ENCODE measurements at regions not wholly inside any gene's neighbourhood (a gene's known extent, or its start where the extent isn't known, plus 50 kb on each side); places are given as distances from the start of the nearest gene placed in this dataset.

- Histone ChIP-seq H3K27me3 (ENCODE audit: control insufficient read depth, insufficient read depth, low read length) (no peaks in the 10 kb centered on the region), H3K4me1 (ENCODE audit: control insufficient read depth, insufficient read depth, low read length, poor library complexity, severe bottlenecking) (no peaks in the 10 kb centered on the region), H3K27ac (ENCODE audit: insufficient read depth, low read length, poor library complexity, severe bottlenecking) (no peak overlapping the region), H3K36me3 (ENCODE audit: control insufficient read depth, insufficient read depth, low read length) (no peaks in the 10 kb centered on the region), H3K4me3 (ENCODE audit: low read depth, low read length) (no peak overlapping the region), H3K9me3 (ENCODE audit: control insufficient read depth in 2 of 2, low read length in 2 of 2) (no peaks in the 10 kb centered on the region)
- Mint-ChIP-seq H3K27ac (no peak overlapping the region), H3K4me3 (no peak overlapping the region), H3K4me1 (no peaks in the 10 kb centered on the region), H3K27me3 (peaks cover 4% of the 10 kb centered on the region), H3K9me3 (peaks cover 0 to 5% (median 0%) of the 10 kb centered on the region in 7 donors), H3K36me3 (no peaks in the 10 kb centered on the region)
- ATAC-seq (ENCODE audit: low read depth in 2 of 2) (no peak), DNase-seq (no peak)
These were observed 608.2 kb downstream of the TBC1D22A start for GRCh38 chr22:47370448-47371262.

GRCh38 chr22:47369431-47370015, 607.1 kb downstream of the TBC1D22A start:
- H3K4me3 Mint-ChIP-seq: no peak overlapping the region
- no peaks in the 10 kb centered on the region for H3K36me3 ChIP-seq (ENCODE audit: control insufficient read depth, insufficient read depth, low read length)

GRCh38 chr22:47369020-47369419, 606.6 kb downstream of the TBC1D22A start:
- H3K27ac ChIP-seq (ENCODE audit: insufficient read depth, low read length, poor library complexity, severe bottlenecking): no peak overlapping the region
- H3K36me3 ChIP-seq (ENCODE audit: control insufficient read depth, insufficient read depth, low read length): no peaks in the 10 kb centered on the region
- no peaks in the 10 kb centered on the region for H3K9me3 ChIP-seq (ENCODE audit: control insufficient read depth in 2 of 2, low read length in 2 of 2)
- H3K36me3 Mint-ChIP-seq: no peaks in the 10 kb centered on the region
- H3K4me1 ChIP-seq (ENCODE audit: control insufficient read depth, insufficient read depth, low read length, poor library complexity, severe bottlenecking): no peaks in the 10 kb centered on the region
- no peak for DNase-seq
- no peaks in the 10 kb centered on the region for H3K27me3 Mint-ChIP-seq
- peaks cover 0 to 9% (median 0%) of the 10 kb centered on the region in 7 donors for H3K9me3 Mint-ChIP-seq
- no peak overlapping the region for H3K4me3 ChIP-seq (ENCODE audit: low read depth, low read length)
- no peaks in the 10 kb centered on the region for H3K4me1 Mint-ChIP-seq
- no peak overlapping the region for H3K4me3 Mint-ChIP-seq
- no peak for ATAC-seq (ENCODE audit: low read depth in 2 of 2)
- no peak overlapping the region for H3K27ac Mint-ChIP-seq
- no peaks in the 10 kb centered on the region for H3K27me3 ChIP-seq (ENCODE audit: control insufficient read depth, insufficient read depth, low read length)

More at GRCh38 chr22:47369431-47370015, 607.1 kb downstream of the TBC1D22A start:
- Mint-ChIP-seq H3K4me1 (no peaks in the 10 kb centered on the region), H3K36me3 (no peaks in the 10 kb centered on the region), H3K27me3 (no peaks in the 10 kb centered on the region), H3K27ac (no peak overlapping the region), H3K9me3 (peaks cover 0 to 8% (median 0%) of the 10 kb centered on the region in 7 donors)
- Histone ChIP-seq H3K27me3 (ENCODE audit: control insufficient read depth, insufficient read depth, low read length) (no peaks in the 10 kb centered on the region), H3K9me3 (ENCODE audit: control insufficient read depth in 2 of 2, low read length in 2 of 2) (no peaks in the 10 kb centered on the region), H3K4me1 (ENCODE audit: control insufficient read depth, insufficient read depth, low read length, poor library complexity, severe bottlenecking) (no peaks in the 10 kb centered on the region), H3K27ac (ENCODE audit: insufficient read depth, low read length, poor library complexity, severe bottlenecking) (no peak overlapping the region), H3K4me3 (ENCODE audit: low read depth, low read length) (no peak overlapping the region)
- DNase-seq (no peak), ATAC-seq (ENCODE audit: low read depth in 2 of 2) (no peak)

- Histone ChIP-seq H3K27me3 (ENCODE audit: control insufficient read depth, insufficient read depth, low read length) (no peaks in the 10 kb centered on the region), H3K27ac (ENCODE audit: insufficient read depth, low read length, poor library complexity, severe bottlenecking) (no peak overlapping the region), H3K4me3 (ENCODE audit: low read depth, low read length) (no peak overlapping the region), H3K4me1 (ENCODE audit: control insufficient read depth, insufficient read depth, low read length, poor library complexity, severe bottlenecking) (no peaks in the 10 kb centered on the region), H3K9me3 (ENCODE audit: control insufficient read depth in 2 of 2, low read length in 2 of 2) (no peaks in the 10 kb centered on the region), H3K36me3 (ENCODE audit: control insufficient read depth, insufficient read depth, low read length) (no peaks in the 10 kb centered on the region)
- DNase-seq (no peak), ATAC-seq (ENCODE audit: low read depth in 2 of 2) (no peak)
- no peaks in the 10 kb centered on the region for H3K27me3 Mint-ChIP-seq
- peaks cover 0 to 7% (median 0%) of the 10 kb centered on the region in 7 donors for H3K9me3 Mint-ChIP-seq
- H3K36me3 Mint-ChIP-seq: no peaks in the 10 kb centered on the region
- no peak overlapping the region for H3K4me3 Mint-ChIP-seq
- no peaks in the 10 kb centered on the region for H3K4me1 Mint-ChIP-seq
- H3K27ac Mint-ChIP-seq: no peak overlapping the region
These were observed 605.8 kb downstream of the TBC1D22A start for GRCh38 chr22:47367993-47368945.

GRCh38 chr22:47367107-47367690, 604.7 kb downstream of the TBC1D22A start:
- Histone ChIP-seq H3K4me1 (ENCODE audit: control insufficient read depth, insufficient read depth, low read length, poor library complexity, severe bottlenecking) (no peaks in the 10 kb centered on the region), H3K9me3 (ENCODE audit: control insufficient read depth in 2 of 2, low read length in 2 of 2) (peaks cover 0 to 2% of the 10 kb centered on the region in 2 experiments), H3K36me3 (ENCODE audit: control insufficient read depth, insufficient read depth, low read length) (no peaks in the 10 kb centered on the region), H3K27me3 (ENCODE audit: control insufficient read depth, insufficient read depth, low read length) (no peaks in the 10 kb centered on the region), H3K27ac (ENCODE audit: insufficient read depth, low read length, poor library complexity, severe bottlenecking) (no peak overlapping the region), H3K4me3 (ENCODE audit: low read depth, low read length) (no peak overlapping the region)
- no peaks in the 10 kb centered on the region for H3K4me1 Mint-ChIP-seq
- H3K27me3 Mint-ChIP-seq: no peaks in the 10 kb centered on the region
- H3K27ac Mint-ChIP-seq: no peak overlapping the region
- ATAC-seq (ENCODE audit: low read depth in 2 of 2) (no peak), DNase-seq (no peak)
- H3K36me3 Mint-ChIP-seq: no peaks in the 10 kb centered on the region
- no peak overlapping the region for H3K4me3 Mint-ChIP-seq
- H3K9me3 Mint-ChIP-seq: peaks cover 0 to 9% (median 4%) of the 10 kb centered on the region in 7 donors

GRCh38 chr22:47366026-47366767, 603.7 kb downstream of the TBC1D22A start:
- Histone ChIP-seq H3K36me3 (ENCODE audit: control insufficient read depth, insufficient read depth, low read length) (no peaks in the 10 kb centered on the region), H3K27me3 (ENCODE audit: control insufficient read depth, insufficient read depth, low read length) (no peaks in the 10 kb centered on the region), H3K4me3 (ENCODE audit: low read depth, low read length) (no peak overlapping the region), H3K9me3 (ENCODE audit: control insufficient read depth in 2 of 2, low read length in 2 of 2) (peaks cover 3 to 6% of the 10 kb centered on the region in 2 experiments), H3K27ac (ENCODE audit: insufficient read depth, low read length, poor library complexity, severe bottlenecking) (no peak overlapping the region), H3K4me1 (ENCODE audit: control insufficient read depth, insufficient read depth, low read length, poor library complexity, severe bottlenecking) (no peaks in the 10 kb centered on the region)
- no peak overlapping the region for H3K27ac Mint-ChIP-seq
- no peaks in the 10 kb centered on the region for H3K36me3 Mint-ChIP-seq
- H3K9me3 Mint-ChIP-seq: peaks cover 0 to 14% (median 5%) of the 10 kb centered on the region in 7 donors
- no peaks in the 10 kb centered on the region for H3K27me3 Mint-ChIP-seq
- ATAC-seq (ENCODE audit: low read depth in 2 of 2) (no peak), DNase-seq (no peak)
- no peak overlapping the region for H3K4me3 Mint-ChIP-seq
- no peaks in the 10 kb centered on the region for H3K4me1 Mint-ChIP-seq

GRCh38 chr22:47361247-47361646, 598.8 kb downstream of the TBC1D22A start:
- Histone ChIP-seq H3K4me3 (ENCODE audit: low read depth, low read length) (no peak overlapping the region), H3K9me3 (ENCODE audit: control insufficient read depth in 2 of 2, low read length in 2 of 2) (peaks cover 3 to 6% of the 10 kb centered on the region in 2 experiments), H3K4me1 (ENCODE audit: control insufficient read depth, insufficient read depth, low read length, poor library complexity, severe bottlenecking) (no peaks in the 10 kb centered on the region), H3K36me3 (ENCODE audit: control insufficient read depth, insufficient read depth, low read length) (no peaks in the 10 kb centered on the region), H3K27me3 (ENCODE audit: control insufficient read depth, insufficient read depth, low read length) (no peaks in the 10 kb centered on the region), H3K27ac (ENCODE audit: insufficient read depth, low read length, poor library complexity, severe bottlenecking) (no peak overlapping the region)
- ATAC-seq (ENCODE audit: low read depth in 2 of 2) (no peak), DNase-seq (no peak)
- peaks cover 0 to 15% (median 5%) of the 10 kb centered on the region in 7 donors for H3K9me3 Mint-ChIP-seq
- no peak overlapping the region for H3K4me3 Mint-ChIP-seq
- H3K27ac Mint-ChIP-seq: no peak overlapping the region
- no peaks in the 10 kb centered on the region for H3K4me1 Mint-ChIP-seq
- H3K27me3 Mint-ChIP-seq: no peaks in the 10 kb centered on the region
- no peaks in the 10 kb centered on the region for H3K36me3 Mint-ChIP-seq
